ENCODE measurements at regions not wholly inside any gene's neighbourhood (a gene's known extent, or its start where the extent isn't known, plus 50 kb on each side); places are given as distances from the start of the nearest gene placed in this dataset.

DNA sequence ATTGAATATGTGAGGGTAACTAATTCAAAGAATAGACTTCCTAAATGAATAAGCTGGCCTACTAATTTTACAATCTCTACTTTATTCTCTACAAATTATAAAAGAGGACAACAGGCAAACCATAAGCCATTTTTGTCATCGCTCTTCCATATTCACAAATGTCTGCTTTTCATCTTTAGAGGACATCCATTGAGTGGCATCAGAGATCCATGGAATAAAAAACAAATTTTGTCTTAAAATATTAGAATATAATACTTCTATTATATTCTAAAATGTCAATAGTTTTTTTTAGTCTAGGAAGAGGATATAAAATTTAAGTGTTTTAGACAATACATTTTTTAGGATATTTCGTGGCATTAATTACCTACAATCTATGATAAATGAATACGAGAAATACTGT is 300.9 kb upstream of the TACR3 start:
- TF ChIP-seq EZH2phosphoT487 (IDR thresholded peaks at IDR 0.05): no peak
- TF ChIP-seq, protein P1, sequence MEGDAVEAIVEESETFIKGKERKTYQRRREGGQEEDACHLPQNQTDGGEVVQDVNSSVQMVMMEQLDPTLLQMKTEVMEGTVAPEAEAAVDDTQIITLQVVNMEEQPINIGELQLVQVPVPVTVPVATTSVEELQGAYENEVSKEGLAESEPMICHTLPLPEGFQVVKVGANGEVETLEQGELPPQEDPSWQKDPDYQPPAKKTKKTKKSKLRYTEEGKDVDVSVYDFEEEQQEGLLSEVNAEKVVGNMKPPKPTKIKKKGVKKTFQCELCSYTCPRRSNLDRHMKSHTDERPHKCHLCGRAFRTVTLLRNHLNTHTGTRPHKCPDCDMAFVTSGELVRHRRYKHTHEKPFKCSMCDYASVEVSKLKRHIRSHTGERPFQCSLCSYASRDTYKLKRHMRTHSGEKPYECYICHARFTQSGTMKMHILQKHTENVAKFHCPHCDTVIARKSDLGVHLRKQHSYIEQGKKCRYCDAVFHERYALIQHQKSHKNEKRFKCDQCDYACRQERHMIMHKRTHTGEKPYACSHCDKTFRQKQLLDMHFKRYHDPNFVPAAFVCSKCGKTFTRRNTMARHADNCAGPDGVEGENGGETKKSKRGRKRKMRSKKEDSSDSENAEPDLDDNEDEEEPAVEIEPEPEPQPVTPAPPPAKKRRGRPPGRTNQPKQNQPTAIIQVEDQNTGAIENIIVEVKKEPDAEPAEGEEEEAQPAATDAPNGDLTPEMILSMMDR (IDR thresholded peaks at IDR 0.05): no peak

All from neural progenitor cell (in vitro differentiated cells).